Fibroblast of skin of back (primary cell): ENCODE measurements at regions not wholly inside any gene's neighbourhood (a gene's known extent, or its start where the extent isn't known, plus 50 kb on each side); places are given as distances from the start of the nearest gene placed in this dataset.
"Not testable (repeated sequence)": the region's sequence is repeated elsewhere in the genome, so short reads cannot be mapped to it uniquely, and the experiment has no call there.

Source experiments
- DNase-seq: peaks from one replicate; pipeline ENCODE4 v3.0.0-alpha.2; 2013

DNA sequence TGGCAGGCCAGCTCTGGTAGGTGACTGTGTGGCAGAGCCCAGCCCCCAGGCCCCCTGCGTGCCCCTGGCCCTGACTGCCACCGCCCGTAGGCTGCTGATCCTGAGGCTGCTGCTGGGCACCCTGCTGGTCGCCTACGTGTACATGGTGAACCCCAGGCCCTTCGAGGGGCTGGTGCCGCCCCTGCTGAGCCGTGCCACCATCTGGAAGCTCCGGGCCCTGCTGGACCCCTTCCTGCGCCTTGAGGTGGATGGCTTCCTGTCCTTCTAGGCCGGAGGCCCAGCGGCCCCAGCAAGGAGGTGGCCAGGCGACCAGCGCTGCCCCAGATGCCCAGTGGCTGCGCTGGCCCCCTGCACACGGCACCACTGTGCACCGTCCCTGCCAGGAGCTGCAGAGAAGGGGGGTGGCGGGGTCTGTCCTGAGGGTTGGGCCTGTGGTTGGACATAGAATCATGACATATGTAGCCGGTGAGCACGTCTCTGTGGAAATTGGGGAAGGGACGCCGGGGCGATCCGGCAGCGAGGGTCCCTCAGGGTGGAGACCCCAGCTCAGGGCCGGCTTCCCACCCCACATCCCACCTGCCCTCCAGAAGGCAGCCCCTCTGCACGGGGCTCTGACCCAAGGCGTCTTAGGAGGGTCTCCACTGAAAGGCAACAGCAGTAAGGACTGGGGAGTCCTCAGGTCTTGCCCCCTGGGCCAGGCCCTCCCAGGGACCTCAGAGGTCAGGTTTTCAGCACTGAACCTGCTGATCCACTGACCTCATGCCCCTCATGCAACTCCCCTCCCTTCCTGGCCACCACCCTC lies 185.4 kb downstream of the IGLL1 start:
- no peak for DNase-seq

DNA sequence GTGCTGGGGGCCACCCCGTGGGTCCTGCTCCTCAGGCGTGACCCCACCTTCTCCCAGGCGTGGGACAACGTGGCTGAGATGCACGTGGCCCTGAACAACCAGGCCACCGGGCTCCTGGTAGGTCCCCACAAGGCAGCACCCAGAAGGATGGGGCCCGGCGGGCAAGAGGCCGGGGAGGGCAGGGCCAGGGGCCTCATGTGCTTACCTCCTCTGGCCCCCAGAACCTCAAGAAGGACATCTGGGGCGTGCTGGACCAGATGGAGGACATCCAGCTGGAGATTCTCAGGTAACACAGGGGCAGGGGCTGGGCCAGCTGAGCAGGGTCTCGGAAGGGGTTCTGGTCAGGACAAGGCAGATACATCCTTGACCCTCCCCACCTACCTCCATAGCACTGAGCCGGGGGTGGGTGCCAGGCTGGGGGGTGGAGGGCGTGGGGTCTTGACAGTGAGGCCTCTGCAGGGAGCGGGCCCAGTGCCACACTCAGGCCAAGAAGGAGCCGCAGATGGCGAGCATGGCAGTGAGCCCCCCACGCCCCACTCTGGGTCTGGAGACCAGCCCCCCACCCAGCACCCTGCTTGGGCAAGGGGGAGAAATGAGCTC lies 186.3 kb downstream of the IGLL1 start:
- no peak for DNase-seq

DNA sequence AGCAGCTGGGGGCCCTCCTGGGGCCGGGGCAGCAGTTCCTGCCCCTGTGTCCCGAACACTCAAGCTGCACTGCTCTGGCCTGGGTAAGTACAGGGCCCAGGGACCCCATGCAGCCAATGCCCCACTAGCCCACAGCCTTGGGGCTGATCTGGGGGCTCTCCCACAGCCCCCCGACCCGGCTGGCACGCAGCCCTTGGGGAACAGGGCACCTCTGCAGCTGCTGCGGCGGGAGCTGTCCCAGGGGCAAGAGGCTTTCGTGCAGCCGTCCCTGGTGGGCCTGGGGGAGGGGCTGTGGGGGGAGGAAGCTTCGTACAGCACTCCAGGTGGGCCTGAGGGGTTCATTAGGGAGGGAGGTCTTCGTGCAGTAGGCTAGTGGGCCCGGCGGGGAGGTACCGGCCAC lies 186.9 kb downstream of the IGLL1 start:
- not testable (repeated sequence) for DNase-seq

DNA sequence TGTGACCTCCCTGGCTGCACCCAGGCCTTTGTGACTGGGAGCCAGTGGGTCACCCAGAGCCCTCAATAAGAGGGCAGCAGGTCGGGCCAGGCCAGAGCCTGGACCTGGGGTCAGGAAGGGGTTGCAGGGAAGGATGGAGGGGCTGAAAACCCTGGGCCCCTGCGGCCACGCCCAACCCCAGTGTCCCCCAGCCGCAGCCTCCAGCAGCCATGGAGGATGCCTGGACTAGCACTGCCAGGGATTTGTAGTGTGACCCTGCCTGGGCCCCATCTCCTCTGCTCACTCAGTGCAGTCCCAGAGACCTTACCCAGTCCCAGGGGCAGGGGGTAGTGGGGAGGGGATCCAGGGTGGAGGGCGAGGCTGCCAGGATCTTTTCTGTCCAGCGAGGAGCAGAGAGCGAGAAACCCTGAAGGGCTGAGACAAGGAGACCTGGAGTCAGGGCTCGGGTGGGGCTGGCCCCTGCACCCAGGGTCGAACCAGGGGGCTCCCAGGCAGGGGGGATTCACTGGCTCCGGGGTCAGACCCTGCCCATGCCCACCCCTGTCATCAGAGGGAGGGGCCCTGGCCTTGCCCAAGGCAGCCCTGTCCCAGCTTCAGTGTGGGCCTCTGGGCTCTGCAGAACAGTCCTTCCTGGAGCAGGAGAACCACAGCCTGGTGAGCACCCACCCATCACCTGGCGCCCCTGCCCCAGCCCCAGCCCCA lies 187.5 kb downstream of the IGLL1 start:
- no peak for DNase-seq

DNA sequence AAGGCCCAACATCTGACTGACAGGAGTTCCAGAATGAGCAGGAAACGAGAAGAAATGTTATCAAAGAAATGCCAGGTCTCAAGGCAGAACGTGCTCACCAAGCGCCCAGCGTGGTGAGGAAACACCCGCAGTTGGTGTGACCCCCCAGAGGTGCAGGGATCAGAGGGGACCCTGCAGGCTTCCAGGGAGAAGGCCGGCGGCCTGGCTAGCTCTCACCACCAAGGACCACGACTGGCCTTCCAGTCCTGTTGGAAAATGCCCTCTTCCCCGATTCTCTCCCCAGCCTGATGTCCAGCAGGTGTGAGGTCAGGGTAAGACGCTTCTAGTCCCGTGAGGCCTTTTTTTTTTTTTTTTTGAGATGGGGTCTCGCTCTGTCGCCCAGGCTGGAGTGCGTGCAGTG lies 189.1 kb downstream of the IGLL1 start:
- DNase-seq = no peak

DNA sequence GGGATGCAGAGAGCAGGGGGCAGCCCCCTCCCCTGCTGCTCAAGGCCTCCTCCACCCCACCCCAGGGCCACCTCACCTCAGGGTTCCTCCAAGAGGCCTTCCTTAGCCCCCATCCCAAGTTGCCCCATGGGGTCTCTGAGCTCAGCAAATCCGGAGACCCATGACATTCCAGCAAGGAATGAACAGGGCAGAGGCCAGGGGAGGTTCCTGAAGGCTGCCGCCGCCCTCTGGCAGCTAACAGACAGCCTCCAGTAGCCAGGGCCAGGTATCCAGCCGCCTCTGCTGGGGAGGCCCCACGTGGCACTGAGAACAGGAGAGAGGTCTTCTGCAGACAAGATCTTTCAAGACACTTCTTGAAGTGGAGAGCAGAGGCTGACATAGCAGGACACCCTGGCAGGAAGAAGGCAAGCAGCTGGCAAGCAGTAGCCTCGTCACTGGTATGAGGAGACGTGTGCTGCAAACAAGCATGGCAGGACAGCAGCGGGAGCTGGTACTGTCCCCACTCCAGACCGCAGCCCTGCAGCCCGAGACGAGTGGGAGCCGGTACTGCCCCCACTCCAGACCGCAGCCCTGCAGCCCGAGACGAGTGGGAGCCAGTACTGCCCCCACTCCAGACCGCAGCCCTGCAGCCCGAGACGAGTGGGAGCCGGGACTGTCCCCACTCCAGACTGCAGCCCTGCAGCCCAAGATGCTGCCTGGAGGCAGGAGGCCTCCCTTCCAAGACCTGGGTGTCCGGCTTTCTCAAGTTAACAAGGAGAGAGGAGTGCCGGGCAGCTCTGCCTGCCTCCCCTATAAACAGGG lies 190.6 kb downstream of the IGLL1 start:
- no peak for DNase-seq

DNA sequence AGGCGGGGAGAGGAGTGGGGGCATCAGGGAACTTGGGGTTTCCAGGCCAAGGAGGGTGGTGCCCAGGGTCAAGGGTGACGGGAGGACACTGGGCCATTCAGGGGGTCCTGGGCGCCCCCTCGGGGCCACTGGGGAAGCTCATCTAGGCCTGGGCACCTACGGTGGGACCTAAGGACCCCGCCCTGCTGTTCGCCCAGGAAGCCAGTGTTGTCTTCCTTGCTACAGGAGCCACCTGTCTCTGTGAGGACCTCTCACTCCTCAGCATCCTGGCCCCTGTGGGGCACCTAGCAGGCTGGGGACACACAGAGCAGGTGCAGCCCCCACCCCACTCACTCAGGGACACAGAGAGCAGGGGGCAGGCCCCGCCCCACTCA lies 191.6 kb downstream of the IGLL1 start:
- no peak for DNase-seq

DNA sequence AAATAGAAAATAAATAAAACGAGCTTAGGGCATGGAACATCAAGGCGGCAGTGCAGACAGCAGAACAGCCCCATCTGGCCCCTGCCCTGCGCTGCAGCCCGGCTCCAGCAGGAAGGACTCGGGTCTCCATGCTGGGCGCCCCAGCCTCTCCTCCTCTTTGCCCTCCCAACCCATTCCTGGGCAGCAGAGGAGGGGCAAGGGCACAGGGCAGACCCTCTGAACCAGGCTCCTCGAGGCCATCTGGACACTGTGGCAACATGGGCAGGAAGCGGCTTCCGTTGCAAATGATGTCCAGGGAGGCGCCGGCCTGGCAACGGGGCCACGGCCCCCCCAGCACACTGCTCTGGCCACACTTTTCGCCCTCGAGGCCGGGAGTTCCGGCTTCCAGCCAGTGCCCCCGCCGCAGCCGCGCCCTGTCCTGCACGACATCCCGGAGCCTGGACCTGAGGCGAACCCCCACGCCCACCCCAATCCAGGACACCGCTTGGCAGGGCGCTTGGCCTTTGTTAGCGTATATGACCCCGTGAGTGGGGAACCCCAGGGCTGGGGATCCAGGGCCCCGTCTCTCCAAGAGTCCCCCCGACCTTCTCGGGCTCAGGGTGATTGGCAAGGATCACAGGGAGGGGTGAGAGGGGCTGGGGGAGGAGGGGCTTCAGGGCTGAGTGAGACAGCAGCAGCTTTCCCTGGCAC lies 192.1 kb downstream of the IGLL1 start:
- DNase-seq = no peak

DNA sequence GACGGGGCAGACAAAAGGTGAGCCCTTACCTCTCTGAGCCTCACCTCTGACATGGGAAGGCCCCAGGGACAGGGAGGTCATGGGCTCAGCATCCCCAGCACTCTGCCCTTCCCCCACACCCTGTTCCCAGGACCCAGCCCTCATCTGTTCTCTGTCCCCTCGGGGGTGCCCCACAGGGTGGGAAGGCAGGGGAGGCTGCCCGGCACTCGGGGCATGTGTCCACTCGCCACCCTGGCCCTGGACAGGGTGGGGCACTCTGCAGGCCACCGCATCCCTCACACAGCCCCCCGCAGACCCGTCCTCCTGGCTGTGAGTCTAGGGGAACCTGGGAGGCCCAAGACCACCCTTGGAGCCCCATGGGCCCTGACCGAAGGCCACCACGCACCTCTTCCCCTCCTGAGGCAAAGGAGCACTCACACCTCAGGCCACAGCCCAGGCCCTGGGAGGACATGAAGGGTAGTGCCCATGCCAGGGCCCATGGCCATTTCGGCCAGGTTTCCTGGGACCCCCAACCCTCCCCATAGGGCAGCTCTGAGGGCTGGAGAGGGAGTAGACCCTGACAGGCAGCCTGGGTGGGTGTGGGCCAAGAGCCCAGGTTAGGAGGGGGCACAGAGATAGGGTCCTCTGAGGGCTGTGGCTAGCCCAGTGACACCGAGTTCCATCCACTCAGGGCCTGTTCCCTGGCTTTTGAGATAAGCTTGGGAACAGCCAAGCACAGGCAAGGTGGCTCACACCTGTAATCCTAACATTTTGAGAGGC lies 193.1 kb downstream of the IGLL1 start:
- DNase-seq = no peak

DNA sequence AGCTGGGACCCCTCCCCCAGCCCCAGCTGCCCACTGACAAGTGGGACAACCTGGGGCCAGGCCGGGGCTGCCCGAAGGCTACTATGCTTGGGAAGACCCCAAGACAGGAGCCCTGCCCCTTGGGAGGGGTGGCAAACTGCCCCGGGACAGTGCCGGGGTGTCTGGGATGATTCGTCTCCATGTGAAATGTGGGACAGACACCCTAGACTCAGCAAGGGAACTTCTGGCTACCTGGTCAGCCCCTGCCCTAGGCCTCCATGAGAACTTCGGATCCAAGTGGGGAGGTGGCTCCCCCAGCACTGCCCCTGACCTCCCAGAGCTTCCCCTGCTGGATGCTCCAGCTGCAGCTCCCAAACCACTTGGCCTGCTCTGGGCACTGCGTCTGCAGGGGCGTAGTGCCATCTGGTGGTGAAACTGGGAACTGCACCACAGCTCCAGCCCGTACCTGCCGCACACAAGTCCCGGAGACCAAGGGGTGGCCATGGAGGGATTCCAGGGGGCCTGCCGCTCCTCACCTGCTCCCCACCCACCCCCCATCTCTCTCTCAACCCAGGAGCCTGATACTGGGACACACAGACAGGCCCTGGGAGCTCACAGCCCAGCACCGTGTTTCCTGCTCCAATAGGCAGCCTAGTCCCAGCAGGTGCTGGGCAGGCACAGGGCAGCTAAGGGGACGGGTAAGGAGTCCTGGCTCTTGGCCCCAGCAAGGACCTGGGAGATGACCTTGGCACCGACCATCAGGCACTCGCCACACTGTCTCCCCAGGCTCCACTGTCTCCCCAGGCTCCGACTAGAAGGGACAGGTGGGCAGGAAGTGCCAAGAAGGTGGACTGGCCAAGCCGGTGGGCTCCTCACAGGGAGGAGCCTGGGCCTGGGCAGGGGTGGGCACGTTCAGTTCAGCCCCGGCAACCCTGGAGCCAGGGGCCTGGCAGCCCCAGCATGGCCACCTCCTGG lies 194.1 kb downstream of the IGLL1 start:
- DNase-seq = peak; percentile 59

DNA sequence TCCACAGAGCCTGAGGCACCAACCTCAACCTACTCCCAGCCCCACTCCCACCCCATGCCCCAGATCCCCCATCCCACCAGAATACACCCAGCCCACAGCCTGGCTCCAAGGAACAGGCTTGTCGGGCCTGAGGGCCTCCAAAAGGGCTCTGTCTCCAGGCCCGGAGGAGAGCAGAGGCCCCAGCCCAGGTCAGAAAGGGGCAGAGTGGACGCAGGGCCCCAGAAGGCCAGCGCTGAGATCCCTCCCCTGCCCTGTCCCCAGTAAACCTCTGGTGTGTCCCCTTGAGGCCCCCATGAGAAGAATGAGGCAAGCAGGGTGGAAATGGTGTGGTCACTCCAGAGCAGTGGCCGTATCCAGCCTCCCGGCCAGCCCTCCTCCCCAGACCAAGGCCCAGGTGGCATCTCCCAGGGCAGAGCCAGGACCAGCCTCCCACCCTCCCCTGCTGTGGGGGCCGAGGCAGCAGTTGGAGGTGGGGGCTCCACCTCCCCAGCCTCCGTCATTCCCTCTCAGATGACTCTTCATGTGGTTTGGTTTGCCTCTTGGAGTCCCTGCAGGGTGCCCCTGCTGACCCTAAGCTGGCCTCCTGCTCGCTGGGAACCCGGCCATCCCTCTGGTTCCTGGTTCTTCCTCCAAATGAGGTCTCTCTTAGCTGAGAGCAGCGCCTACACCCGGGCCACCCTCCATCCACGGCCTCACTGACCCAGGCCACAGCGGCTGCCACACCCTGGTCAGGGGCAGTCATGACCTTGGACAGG lies 195.0 kb downstream of the IGLL1 start:
- no peak for DNase-seq

DNA sequence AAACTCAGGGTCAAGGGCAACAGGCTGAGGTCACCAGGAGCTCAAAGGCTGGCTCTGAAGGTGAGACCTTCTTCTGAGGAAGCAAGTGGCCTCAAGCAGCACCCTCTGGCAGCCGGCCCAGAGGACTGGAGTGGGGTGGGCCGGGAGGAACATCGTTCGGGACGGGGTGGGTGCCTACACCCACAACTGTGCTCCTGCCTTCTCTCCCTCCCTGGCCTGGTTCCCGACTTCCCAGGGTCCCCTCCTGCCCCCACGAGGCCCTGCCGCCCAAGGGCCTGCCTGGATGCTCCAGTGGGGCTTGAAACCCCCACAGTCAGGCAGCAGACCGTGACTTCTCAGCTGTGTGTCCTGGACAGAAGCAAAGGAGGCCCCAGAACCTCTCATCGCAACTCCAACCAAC lies 195.7 kb downstream of the IGLL1 start:
- no peak for DNase-seq

DNA sequence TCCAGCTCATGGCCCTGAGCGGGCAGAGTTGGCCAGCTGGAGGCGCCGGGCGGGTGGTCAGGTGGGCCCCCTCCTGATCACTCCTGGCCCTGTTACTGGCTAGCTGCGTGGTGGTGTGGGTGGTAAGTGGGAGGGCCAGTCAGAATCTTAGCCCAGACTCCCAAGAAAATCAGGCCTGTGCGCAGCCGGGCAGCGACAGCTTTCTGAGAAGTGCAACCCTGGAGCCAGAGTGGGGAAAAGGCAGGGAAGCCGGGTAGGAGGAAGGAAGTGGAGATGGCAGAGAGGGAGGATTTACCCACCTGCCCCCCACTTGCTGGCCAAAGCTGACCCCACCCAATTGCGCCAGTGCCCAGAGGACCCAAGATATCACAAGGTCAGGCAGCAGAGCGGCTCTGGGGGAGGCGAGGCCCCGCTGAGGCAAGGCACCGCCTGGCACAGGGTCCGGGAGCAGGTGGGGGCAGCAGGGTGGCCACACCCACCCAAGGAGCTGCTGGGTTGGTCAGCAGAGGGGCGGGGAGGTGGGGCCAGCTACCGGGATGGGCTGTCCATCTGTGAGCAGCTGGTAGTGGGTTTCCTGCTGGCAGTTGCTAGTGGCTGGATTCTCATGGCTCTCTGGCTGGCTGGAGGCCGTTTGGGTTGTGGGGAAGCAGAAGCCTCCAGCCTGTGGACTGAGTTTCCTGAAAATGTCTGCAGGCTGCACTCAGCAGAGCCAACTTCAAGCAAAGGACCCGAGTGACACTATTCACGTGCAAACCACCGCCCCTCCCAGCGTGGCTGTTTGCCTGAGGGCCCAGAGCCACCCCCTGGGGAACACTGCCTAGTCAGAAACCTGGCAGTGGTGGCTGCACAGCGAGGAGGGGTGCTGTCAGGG lies 196.4 kb downstream of the IGLL1 start:
- DNase-seq = no peak

DNA sequence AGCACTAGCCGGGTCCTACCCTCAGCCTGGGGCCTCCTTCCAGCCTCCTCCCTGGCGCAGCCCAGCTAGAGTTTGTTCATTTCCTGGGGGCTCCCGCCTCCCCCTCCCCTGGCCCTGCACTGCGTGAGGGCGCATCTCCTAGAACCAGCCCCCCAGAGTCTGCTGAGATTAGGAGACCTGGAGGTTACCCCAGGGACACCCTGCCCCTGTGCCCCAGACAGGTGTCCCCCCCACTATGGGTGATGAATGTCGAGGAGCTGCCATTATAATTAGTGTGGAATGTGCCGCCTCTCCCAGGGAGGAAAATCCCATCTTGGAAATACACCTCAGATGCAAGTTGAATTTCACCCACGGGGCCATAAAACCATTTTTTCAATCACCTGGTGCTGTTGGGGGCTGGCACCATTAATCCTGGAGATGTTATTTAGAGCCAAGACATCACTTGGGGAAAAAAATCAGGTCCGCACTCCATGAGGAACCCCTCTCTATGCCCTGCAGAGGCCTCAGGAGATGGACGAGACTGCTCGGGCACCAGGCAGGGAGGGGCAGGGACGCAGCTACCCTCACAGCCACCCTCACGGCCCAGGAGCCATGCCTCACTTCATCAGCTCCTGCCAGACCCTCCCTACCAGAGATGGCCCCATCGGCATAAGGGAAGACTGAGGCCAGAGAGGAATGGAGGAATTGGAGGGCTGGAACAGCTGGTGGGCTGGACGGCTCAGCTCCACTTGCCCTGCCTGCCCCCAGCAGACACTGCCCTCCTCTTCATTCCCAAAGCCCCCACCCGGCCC lies 197.5 kb downstream of the IGLL1 start:
- DNase-seq = no peak

DNA sequence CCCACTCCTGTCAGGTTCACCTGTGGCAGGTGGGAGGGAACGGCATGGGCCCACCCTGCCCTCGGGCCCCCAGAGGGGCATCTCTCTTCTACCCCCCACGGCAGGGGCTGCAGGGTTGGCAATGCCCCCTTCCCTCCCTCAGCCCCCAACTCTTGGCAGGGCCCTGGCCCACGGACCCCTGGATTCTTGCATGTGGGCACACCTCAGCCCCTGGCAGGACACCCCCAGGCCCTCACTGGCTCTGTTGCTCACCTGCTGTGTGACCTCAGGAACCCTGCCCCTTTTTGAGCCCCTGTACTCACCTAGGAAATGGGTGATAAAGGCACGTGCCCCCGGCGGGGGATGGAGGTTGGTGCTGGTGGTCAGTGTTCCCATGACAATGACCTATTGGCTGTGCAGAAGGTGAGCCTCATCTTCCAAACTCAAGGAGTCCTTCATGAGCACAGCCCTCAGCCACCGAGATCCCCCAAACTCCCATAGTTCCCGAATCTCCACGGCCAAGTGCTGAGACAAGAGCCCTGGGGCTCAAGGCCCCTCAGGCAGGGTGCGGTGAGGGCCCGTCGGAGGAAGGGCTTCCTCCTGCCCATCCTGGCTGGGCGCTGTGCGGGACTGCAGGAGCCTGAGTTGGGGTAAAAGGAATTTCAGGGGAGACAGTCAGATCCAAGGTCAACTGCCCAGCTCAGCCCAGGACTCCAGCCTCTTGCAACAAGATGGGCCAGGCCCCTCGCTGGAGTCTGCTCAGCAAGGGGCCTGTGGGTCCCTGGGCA lies 198.2 kb downstream of the IGLL1 start:
- no peak for DNase-seq

DNA sequence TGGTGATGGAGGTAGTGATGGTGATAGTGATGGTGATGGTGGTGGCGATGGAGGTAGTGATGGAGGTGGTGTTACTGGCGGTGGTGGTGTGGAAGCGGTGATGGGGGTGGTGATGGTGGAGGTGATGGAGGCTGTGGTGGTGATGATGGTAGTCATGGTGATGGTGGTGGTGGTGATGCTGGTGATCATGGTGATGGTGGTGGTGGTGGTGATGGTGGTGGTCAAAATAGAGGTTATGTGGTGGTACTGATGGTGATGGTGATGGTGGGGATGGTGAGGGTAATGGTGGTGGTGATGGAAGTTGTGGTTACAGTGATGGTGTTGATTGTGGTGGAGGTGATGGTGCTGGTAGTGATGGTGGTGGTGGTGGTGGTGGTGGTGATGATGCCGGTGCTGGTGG lies 199.2 kb downstream of the IGLL1 start:
- no peak for DNase-seq

DNA sequence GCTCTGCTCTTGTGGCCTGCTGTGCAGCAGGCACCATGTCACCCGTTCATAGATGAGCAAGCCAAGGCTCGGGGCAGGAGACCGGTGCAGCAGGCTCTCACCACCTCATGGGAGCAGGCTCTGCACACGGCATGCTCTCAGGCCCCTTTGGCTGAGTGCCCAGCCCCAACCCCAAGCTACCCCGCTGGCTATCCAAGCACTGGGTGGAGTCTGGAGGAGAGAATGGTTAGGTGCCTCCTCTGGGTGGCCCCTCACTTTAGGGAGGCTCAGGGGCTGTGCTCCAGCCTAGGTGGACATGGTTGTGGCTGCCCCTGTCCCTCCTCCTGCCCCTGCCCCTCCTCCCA lies 199.9 kb downstream of the IGLL1 start:
- DNase-seq = no peak
